Liver (tissue), 8 donors: ENCODE measurements at regions not wholly inside any gene's neighbourhood (a gene's known extent, or its start where the extent isn't known, plus 50 kb on each side); places are given as distances from the start of the nearest gene placed in this dataset.

Experiments
- DNase-seq: peaks from one replicate; pipeline ENCODE4 v3.0.0-alpha.2; 2017; ENCODE audit warnings: low spot score
- H3K27ac ChIP-seq, 2 donors: one replicate each; pipeline ENCODE4 v1.7.0; 2013; ENCODE audit warnings: inconsistent platforms in 2 of 2, low read length in 2 of 2, control low read depth in 1 of 2, low read depth in 1 of 2, mild to moderate bottlenecking in 1 of 2
- H3K27me3 ChIP-seq, 4 donors: one replicate each; pipeline versions ENCODE4 v1.6.1 to v1.7.0; 2013; ENCODE audit warnings: low read length in 3 of 4, inconsistent platforms in 1 of 4, mild to moderate bottlenecking in 1 of 4, moderate library complexity in 1 of 4; ENCODE audit not compliant: control insufficient read depth in 4 of 4, insufficient read depth in 4 of 4
- H3K36me3 ChIP-seq, 4 donors: one replicate each; pipeline versions ENCODE4 v1.6.1 to v1.7.0; 2013; ENCODE audit warnings: low read length in 3 of 4, mild to moderate bottlenecking in 3 of 4, low read depth in 1 of 4, moderate library complexity in 1 of 4; ENCODE audit not compliant: control insufficient read depth in 4 of 4, insufficient read depth in 3 of 4
- H3K4me1 ChIP-seq, 4 donors: one replicate each; pipeline versions ENCODE4 v1.6.1 to v1.7.0; 2013; ENCODE audit warnings: low read length in 3 of 4, mild to moderate bottlenecking in 3 of 4, moderate library complexity in 1 of 4; ENCODE audit not compliant: control insufficient read depth in 4 of 4, insufficient read depth in 4 of 4
- H3K4me3 ChIP-seq, 3 donors: one replicate each; pipeline versions ENCODE4 v1.6.1 to v1.7.0; 2013; ENCODE audit warnings: low read length in 3 of 3, control low read depth in 1 of 3, low read depth in 1 of 3, mild to moderate bottlenecking in 1 of 3
- H3K9ac ChIP-seq, 2 donors: one replicate each; pipeline ENCODE4 v1.7.0; 2013; ENCODE audit warnings: low read length in 2 of 2, mild to moderate bottlenecking in 2 of 2, moderate library complexity in 2 of 2, control low read depth in 1 of 2, low read depth in 1 of 2
- H3K9me3 ChIP-seq, 4 donors: one replicate each; pipeline versions ENCODE4 v1.6.1 to v1.7.0; 2013; ENCODE audit warnings: low read length in 3 of 4; ENCODE audit not compliant: control insufficient read depth in 4 of 4
- ATF3 ChIP-seq: IDR thresholded peaks from 2 replicates; pipeline ENCODE4 v1.6.1; 2016; ENCODE audit warnings: antibody characterized with exemption
- CTCF ChIP-seq: fragments of 150-350 bp; IDR thresholded peaks from 2 replicates; pipeline ENCODE4 v1.5.1; 2017; ENCODE audit warnings: improper control_type of control experiment, low read depth, low read length; ENCODE audit not compliant: missing input control
- EGR1 ChIP-seq, 2 donors: IDR thresholded peaks; 2 replicates each; pipeline ENCODE4 v1.6.1; 2016 to 2018; ENCODE audit warnings: antibody characterized with exemption in 2 of 2, low read depth in 2 of 2
- FOXA1 ChIP-seq: IDR thresholded peaks from 2 replicates; pipeline ENCODE4 v1.6.1; 2016; ENCODE audit warnings: antibody characterized with exemption
- GABPA ChIP-seq, 2 donors: IDR thresholded peaks in 1 of 2; conservative IDR thresholded peaks in 1 of 2; 2 replicates each; pipeline ENCODE4 v1.6.1; 2016; ENCODE audit warnings: antibody characterized with exemption in 2 of 2, mild to moderate bottlenecking in 1 of 2, moderate library complexity in 1 of 2
- HNF4G ChIP-seq: IDR thresholded peaks from 2 replicates; pipeline ENCODE4 v1.6.1; 2016; ENCODE audit warnings: antibody characterized with exemption
- MAX ChIP-seq: IDR thresholded peaks from 2 replicates; pipeline ENCODE4 v1.6.1; 2016; ENCODE audit warnings: antibody characterized with exemption
- NR2F2 ChIP-seq: IDR thresholded peaks from 2 replicates; pipeline ENCODE4 v1.6.1; 2016; ENCODE audit warnings: antibody characterized with exemption
- REST ChIP-seq: IDR thresholded peaks from 2 replicates; pipeline ENCODE4 v1.6.1; 2016; ENCODE audit warnings: antibody characterized with exemption, mild to moderate bottlenecking
- RXRA ChIP-seq, 2 donors: IDR thresholded peaks; 2 replicates each; pipeline ENCODE4 v1.6.1; 2017 to 2018; ENCODE audit warnings: antibody characterized with exemption in 2 of 2, mild to moderate bottlenecking in 1 of 2
- SP1 ChIP-seq: IDR thresholded peaks from 2 replicates; pipeline ENCODE4 v1.6.1; 2018; ENCODE audit warnings: antibody characterized with exemption, mild to moderate bottlenecking
- YY1 ChIP-seq: IDR thresholded peaks from 2 replicates; pipeline ENCODE4 v1.6.1; 2016; ENCODE audit warnings: antibody characterized with exemption, mild to moderate bottlenecking
- WGBS: extraction: QIAGEN DNeasy Blood & Tissue Kit; methylation state at CpG from one replicate; pipeline ENCODE4 v1.1.7; 2013; 5-methylcytosine and 5-hydroxymethylcytosine counted together
- donor health status: healthy.
- donor health status: healthy.
- donor health status: healthy.
- donor health status: healthy.
- donor health status: healthy.

- TF ChIP-seq CTCF (no peak), EGR1 (IDR thresholded peaks at IDR 0.05; ENCODE audit: low read depth in 2 of 2) (no peak), REST (no peak), RXRA (IDR thresholded peaks at IDR 0.05) (no peak)
- Histone ChIP-seq H3K9ac (no peak overlapping the region), H3K4me1 (peaks cover 10 to 33% (median 28%) of the 10 kb centered on the region in 4 donors), H3K27ac (no peak overlapping the region), H3K4me3 (no peak overlapping the region), H3K36me3 (no peaks in the 10 kb centered on the region), H3K9me3 (no peaks in the 10 kb centered on the region), H3K27me3 (no peaks in the 10 kb centered on the region)
- 75% methylated on average over 5 of the region's 5 CpGs for WGBS
- no peak for DNase-seq
These were observed 162.8 kb upstream of the IVNS1ABP start for GRCh38 chr1:185479796-185480195.

- DNase-seq = no peak
- no peak overlapping the region for H3K4me3 ChIP-seq
- no peak overlapping the region for H3K9ac ChIP-seq
- WGBS = 85% methylated on average over 3 of the region's 3 CpGs
- no peaks in the 10 kb centered on the region for H3K36me3 ChIP-seq
- no peaks in the 10 kb centered on the region for H3K9me3 ChIP-seq
- TF ChIP-seq MAX (no peak), YY1 (no peak), GABPA (IDR thresholded peaks at IDR 0.05 in 1 of 2, conservative IDR thresholded peaks at IDR 0.05 in 1 of 2) (no peak), FOXA1 (no peak), NR2F2 (no peak), SP1 (no peak), HNF4G (no peak), CTCF (no peak), RXRA (IDR thresholded peaks at IDR 0.05) (no peak), ATF3 (no peak)
- H3K27ac ChIP-seq = no peak overlapping the region
- peaks cover 9 to 33% (median 25%) of the 10 kb centered on the region in 4 donors for H3K4me1 ChIP-seq
- H3K27me3 ChIP-seq = no peaks in the 10 kb centered on the region
These were observed 161.8 kb upstream of the IVNS1ABP start for GRCh38 chr1:185478877-185479276.
